SW 1271 (cell line): ENCODE measurements at regions not wholly inside any gene's neighbourhood (a gene's known extent, or its start where the extent isn't known, plus 50 kb on each side); places are given as distances from the start of the nearest gene placed in this dataset.
"Not testable (repeated sequence)": the region's sequence is repeated elsewhere in the genome, so short reads cannot be mapped to it uniquely, and the experiment has no call there.

Source experiments
- DNase-seq, 2 experiments: peaks; one replicate each; lab custom pipeline; 2025; lab: John Stamatoyannopoulos, UW

DNA sequence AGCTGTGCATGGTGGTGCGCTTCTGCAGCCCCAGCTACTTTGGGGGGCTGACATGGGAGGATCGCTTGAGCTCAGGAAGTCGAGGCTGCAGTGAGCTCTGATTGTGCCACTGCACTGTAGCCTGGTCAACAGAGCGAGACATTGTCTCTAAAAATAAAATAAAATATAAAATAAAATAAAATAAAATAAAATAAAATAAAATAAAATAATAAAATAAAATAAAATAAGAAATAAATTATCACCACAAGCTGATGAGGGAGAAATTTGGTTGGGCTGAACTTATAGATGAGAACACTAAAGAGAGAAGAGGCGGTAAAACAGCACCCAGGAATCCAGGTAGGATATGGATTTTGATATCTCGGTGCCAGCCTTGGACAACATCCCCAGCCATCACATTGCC, 933.7 kb downstream of the NLGN4X start:
- DNase-seq = no peak

DNA sequence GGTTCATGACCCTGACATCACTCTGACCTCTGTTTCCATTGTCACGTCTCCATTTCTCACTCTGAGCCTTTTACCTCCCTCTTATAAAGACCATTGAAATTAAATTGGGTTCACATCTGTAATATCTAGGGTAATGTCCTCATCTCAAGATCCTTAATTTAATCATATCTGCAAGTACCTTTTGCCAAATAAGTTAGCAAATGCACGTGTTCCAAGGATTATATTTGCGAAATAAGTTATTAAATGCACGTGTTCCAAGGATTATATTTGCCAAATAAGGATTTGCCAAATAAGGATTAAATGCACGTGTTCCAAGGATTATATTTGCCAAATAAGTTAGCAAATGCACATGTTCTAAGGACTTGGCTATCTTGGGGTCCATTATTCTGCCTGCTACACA, 938.0 kb downstream of the NLGN4X start:
- DNase-seq = no peak

DNA sequence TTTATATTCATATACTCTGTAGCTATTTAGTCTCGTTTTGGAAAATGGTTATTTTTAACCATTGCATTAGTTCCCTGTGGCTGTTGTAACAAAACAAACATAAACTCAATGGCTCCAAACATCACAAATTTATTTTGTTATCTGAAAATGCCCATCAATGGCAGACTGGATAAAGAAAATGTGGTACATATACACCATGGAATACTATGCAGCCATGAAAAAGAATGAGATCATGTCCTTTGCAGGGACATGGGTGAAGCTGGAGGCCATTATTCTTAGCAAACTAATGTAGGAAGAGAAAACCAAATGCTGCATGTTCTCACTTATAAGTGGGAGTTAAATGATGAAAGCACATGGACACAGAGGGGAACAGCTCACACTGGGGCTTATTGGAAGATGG, 938.7 kb downstream of the NLGN4X start:
- not testable (repeated sequence) for DNase-seq

DNA sequence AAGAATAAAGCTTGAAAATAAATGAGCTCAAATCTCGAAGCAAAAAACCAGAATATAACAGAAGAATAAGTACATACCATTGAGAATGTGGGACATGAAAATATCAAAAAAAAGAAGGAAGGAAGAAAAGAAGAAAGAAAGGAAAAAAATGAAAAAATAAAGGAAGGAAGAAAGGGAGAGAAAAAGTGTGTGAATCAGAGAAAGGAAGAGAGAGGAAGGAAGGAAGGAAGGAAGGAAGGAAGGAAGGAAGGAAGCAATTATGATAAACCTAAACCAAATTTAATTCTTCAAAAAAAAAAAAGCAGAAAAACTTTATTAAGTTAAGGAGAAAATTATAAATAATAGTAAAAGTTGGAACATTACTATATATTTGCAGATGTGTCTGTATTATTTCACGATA, 949.8 kb downstream of the NLGN4X start:
- no peak for DNase-seq

DNA sequence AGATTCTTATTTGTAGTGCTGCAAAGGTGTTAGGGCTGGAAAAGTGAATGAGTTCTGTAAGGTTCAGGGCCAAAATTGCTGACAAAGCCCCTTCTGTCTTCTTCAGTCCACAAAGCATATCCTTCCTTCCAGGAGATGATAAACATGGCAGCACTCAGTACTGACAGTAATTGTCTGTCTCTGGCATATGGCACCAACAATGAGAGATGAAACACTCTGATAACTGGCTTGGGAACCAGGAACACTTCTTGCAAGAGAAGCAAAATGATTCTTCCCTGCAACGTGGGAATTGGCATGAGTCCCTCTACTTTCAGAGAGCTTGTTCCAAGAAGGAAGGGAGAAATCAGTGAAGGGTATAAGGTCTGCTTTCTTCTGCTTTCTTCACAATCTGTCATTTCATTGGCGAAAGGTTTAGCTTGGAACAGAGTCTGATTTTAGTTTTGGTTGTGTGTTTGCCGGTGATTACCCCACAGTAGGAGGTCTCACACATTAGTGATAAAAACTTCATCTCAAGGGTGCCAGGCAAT, 963.3 kb downstream of the NLGN4X start:
- DNase-seq = no peak

DNA sequence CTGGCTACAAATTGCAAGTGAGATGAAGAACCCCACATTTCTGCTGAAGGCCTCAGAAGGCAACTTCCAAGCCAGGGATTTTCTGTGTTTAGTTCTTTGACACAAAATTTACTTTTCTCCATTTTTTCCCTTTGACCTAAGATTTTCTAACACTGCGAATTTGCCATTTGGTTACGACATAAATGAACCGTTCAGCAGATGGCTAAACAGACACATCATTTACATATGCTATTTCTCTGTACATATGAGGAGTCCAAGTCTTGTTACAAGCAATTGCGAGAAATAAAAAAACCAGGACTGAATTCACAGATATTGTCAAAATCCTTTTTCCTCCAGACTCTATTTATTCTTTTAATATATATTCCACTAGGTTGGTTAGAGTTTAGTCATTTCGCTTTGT, 978.6 kb downstream of the NLGN4X start:
- no peak for DNase-seq

DNA sequence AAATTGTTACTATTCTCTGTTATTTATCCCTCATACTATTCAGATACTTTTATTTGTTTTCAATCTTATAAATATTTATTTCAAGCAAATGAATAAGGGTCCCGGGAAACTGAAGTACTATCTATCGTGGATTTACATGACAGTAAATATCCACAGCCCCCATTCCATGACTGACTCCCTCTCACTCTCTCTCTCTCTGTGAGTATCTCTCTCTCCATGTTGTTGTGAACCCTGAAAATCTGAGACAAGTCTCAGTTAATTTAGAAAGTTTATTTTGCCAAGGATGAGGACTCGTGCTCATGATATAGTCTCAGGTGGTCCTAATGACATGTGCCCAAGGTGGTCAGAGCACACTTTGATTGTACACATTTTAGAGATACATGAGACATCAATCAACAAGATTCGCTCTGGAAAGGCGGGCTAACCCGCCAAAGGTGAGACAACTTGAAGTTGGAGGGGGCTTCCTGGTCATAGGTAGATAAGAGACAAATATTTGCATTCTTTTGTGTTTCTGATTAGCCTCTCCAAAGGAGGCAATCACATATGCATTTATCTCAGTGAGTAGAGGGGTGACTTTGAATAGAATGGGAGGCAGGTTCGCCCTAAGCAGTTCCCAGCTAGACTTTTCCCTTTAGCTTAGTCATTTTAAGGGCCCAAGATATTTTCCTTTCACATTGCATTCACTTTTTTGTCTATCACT, 986.4 kb downstream of the NLGN4X start:
- DNase-seq = no peak

DNA sequence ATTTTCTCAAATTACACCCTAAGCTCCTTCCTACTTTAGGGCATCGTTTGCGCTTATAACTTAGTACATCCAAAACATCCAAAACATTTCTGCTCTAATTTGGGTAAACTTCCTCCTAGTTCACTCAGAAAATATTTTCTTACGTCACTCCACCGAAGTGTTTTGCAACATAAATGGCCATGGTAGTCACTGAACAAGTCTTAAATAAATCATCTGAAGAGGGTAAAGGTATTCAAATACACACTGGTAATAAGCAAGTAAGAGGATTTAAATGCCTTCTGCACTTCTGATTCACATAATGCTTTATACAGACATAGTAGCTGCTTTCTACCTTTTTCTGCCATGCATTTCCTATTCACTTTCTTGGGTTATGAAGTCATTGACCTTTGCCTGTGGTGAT, 991.9 kb downstream of the NLGN4X start:
- no peak for DNase-seq

DNA sequence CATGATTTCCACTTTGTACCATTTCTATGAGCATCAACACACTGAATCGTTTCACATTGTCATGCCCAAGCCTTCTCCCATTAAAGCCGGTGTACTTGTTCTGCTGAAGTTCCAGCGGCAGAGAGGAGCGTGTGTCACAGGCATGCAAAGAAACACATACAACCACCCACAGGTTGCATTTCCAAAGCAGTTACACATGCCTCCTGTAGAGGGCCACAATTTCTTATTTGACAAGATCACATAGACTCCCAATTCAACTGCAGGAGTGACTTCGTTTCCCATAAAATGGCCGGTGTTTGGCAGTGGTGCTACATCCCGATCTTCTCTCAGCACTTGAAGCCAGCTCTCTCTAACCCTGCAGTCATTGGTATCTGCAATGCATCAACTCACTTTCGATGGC, 992.6 kb downstream of the NLGN4X start:
- DNase-seq = no peak

DNA sequence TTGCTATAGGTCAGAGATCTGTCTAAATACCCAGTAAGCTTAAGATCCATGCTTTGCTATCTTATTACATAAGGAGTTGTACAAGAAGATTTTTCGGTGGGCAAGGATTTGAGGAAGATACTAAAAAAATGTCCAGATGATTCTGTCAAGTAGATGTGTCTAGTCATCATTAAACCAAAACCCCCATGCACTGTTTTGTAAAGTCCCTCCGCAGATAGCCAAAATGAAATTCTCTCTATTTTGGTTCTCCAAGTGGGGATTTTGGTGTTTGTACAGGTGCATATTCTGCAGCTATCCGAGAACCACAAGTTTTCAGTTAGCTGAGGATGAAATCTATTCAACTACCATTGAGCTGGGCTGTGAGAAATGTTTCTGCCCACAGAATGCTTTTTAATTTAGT, 994.8 kb downstream of the NLGN4X start:
- no peak for DNase-seq

DNA sequence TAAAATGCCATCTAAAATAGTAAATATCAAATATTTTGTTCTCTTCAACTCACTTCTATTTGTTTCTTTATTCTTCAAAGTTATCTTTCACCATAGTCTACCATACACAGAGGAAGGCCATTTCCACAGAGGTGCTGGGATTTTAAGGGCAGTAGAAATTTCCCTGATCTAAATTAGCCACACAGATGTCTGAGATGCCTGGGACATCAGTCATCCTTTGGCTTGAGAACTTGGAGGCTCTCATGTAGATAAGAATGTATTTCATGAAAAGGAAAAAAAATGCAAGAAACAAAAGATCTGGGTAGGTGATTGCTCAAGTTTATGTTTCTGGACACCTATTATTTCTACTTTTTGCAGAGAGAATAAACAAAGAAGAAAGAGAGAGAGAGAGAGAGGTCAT, 1008.2 kb downstream of the NLGN4X start:
- DNase-seq = no peak

DNA sequence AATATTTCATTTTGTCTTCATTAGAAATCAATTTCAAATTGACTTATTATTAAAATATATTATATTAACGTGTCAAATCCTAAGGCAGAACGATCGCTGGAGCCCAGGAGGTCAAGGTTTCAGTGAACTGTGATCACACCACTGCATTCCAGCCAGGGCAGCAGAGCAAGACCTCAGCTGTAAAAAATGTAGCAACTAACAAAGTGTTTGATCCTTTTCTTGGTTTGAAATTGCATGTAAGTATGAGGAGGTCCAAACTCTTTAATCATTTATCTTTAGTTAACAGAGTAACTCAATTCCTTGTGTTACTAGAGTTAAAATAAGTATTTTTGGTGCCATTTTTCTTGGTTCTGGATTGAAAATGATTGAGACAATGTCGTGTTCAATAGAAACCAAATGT, 1033.9 kb downstream of the NLGN4X start:
- DNase-seq = no peak

DNA sequence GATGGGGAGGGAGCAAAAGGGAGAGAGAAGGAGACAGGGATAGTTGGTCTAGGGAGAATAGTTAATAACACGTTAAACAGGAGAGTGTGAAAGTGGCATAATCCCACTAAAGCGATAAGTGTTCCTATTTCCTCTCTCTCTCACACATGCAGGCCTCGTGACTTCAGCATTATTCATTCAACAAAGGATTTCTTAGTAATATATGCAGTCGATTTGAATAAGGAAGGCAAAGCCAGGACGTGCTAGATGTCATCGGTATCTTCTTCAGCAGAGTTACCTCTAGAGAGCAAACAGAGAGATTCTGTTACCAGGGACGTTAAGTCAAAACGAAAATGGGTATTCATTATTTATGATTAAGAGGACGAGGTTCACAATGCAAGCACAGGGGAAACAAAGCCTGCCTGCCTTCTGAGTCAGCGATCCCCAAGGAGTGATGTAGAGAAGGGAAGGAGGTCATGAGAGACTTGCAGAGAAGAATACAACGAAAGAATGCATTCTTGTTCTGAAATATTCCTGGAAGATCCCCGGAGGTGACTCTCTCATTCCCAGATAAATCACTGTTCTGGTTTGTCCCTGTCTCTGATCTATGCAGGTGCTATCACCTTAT, 1048.4 kb downstream of the NLGN4X start:
- no peak for DNase-seq

DNA sequence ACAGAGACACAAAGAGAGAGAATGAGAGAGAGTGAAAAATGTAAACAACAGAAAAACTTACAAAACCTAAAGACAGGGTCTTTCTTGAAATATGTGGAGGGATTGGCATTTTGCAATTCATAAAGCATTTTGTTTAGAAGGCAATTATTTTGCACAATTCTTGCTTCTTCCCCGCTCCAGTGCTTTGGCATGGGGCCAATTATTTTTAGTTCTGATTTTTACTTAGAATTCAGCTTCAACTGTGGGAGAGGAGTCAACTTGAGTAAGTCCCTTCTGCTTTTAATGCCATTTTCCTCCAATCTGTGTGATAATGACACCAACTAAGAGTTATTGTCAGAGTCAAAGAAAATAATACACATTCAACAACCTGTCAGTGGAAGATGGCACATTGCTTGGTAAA, 1051.9 kb downstream of the NLGN4X start:
- DNase-seq = no peak

DNA sequence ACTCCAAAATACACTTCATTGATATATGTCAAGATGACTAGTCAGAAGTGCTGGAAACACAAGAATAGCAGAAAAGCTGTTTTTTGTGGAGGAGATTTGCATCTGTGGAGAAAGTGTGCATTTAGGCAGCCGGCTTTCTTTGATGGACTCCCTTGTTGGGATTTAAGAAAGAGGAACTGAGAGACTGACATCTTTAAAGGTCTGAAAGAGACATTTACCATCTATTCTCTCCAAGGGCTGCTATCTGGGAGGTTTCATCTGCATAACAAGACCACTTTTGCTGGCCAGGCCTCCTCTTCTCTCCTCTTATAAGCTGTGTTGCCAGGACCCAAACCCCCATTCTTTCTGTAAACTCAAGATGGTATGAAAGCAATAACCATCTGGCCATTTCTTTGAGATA, 1065.0 kb downstream of the NLGN4X start:
- DNase-seq = no peak

DNA sequence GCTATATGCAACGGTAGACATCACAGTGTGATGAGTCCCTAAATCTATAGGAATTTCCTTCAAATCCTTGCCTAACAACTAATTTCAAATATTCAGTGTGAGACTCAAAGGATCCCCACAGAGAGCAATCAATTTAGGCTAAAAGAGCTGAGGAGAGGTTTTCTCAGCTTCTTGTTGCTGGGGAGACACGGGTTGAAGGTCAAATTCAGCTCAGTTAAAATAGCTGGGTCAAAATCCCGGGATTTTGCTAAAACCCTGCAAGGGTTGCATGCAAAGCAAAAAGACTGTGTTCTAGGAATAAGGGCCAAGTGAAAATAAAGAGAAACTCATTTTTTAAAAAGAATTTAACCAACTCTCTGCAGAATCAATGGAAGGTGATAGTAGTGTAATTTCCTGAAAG, 1073.4 kb downstream of the NLGN4X start:
- no peak for DNase-seq

DNA sequence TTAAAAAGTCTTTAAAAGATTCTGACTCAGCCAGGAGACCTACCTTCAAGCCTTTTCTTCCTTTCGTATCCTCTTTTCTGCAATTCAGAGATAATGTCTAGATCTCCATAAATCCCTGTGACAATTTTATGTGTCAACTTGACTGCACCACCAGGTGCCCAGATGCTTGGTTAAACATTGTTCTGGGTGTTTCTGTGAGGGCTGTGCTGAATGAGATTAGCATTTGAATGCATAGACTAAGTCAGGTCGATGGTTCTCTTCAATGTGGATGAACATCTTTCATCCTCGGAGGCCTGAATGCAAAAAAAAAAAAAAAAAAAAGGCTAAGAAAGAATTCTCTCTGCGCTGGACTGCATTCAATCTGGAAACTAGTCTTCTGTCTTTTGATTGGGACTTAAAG, 1082.7 kb downstream of the NLGN4X start:
- DNase-seq = no peak

DNA sequence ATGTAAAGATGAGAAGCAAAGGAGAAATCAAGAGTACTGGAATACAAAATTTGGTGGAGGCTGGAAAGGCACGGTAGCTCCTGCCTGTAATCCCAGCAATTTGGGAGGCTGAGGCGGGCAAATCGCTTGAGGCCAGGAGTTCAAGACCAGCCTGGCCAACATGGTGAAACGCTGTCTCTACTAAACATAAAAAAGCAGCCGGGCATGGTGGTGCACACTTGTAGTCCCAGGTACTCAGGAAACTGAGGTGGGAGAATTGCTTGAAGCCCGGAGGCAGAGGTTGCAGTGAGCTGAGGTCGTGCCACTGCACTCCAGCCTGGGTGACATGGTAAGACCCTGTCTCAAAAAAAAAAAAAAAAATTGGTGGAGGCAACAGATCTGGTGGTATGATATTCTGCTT, 1086.0 kb downstream of the NLGN4X start:
- DNase-seq = no peak

DNA sequence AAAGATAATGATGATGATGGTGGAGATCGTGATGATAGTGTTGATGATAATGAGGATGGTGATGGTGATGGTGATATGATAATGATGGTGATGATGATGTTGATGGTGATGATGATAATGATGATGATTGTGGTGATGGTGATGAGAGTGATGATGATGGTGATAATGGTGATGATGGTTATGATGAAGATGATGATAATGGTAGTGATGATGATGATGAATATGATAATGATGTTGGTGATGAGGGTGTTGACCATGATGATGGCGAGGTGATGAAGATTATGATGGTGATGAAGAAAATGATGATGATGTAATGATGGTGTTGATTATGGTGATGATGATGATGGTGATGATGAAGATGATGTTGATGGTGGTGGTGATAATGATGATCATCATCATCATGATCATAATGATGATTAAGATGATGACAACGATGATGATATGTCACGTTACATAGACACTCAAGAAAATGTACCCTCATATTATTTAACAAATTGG, 1106.4 kb downstream of the NLGN4X start:
- no peak for DNase-seq

DNA sequence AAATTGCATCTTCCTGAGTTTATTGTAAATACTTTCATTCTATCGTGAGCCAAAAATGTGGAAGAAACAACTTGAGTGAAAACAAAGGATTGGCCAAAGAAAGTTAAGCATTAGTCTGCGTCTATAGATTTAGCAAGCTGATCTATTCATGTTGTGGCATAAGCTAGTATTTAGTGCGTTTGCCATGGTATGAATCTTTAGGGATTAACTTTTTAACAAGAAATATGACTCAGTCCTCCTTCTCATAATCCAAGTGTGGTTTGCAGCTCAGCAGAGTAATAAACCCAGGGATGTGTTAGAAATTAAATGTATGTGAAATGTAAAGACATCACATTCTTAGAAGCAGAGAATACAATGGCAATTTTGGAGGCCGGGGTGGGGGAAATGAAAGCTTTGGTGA, 1110.9 kb downstream of the NLGN4X start:
- DNase-seq = no peak

DNA sequence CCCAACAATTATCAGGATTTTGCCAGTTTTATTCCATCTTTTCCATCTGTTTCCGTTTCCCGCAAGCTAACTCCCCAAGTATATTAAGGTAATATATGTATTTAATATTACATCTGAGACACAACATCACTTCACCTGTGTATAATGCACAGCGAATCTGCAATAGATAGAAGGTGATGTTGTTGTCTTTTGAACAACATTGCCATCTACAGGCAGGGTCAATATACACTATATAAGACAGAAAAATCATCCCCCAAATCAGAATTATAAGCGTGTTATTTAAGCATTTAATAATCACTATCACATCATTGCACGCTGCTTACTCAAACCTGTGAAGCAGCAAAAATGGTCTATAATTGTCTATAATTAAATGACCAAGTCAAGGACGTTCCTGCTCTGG, 1115.5 kb downstream of the NLGN4X start:
- DNase-seq = peak in 1 of 2 experiments; percentile 0

DNA sequence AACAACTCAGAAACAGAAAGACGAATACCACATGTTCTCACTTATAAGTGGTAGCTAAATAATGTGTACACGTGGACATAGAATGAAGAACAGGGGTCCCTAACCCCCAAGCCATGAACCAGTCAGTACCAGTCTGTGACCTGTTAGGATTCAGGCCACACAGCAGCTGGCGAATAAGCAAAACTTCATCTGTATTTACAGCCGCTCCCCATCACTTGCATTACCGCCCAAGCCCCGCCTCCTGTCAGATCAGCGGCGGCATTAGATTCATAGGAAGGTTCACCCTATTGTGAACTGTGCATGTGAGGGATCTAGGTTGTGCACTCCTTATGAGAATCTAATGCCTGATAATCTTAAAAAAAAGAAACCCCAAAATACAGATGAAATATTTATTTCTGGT, 1128.7 kb downstream of the NLGN4X start:
- DNase-seq = no peak

DNA sequence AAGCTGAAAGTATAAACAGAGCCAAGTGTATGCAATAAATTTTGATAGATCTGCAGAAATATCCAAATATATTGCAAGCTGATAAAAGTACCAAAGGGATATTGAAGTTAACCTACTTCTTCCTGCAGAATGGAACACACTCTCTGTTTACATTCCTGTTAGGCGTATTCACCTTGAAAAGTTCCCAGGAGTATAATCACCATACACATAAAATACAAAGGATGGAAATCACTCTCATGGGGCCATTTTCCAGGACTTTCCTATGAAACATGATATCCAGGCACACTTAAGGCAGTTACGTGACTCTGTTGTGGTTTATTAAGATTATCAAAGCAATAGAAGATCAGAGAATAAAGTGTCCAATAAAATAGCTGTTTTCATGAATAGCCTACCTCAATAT, 1142.3 kb downstream of the NLGN4X start:
- no peak for DNase-seq

DNA sequence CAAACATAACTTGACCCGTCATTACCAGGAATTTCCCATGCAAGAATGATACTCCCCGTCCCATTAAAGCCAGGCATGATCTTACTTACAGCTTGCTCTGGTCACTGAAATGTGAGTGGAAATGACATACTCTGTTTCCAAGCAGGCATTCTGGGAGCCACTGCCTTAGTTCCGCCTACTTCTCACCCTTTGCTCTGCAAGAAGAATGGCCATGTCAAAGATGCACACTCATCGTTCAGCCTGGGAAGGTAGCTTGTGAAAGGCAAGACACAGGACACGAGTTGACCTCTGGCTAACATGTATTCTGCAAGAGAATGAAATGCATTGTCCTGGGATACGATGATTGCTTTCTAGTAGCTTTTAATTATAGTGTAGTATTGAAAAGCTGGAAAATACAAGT, 1144.4 kb downstream of the NLGN4X start:
- DNase-seq = no peak
